SW480 (cell line): ENCODE measurements at regions not wholly inside any gene's neighbourhood (a gene's known extent, or its start where the extent isn't known, plus 50 kb on each side); places are given as distances from the start of the nearest gene placed in this dataset.

Source experiments
- DNase-seq: peaks from one replicate; pipeline ENCODE4 v3.0.0-alpha.2; 2016; ENCODE audit warnings: low spot score

DNA sequence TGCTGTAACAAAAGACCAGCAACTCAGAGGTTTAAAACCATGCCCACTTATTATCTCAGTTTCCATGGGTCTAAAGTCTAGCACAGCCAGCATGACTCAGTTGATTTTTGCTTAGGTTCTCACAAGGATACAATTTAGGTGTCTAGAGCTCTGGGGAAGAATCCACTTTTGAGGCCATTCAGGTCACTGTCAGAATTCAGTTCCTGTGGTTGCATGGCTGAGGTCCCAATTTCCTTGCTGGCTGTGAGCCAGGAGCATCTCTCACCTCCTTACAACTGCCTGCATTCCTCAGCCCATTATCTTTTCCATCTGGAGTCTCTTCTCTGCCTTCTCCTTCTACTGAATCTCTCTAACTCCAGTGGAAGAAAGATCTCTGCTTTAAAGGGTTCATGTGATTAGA is 240.5 kb upstream of the CFAP20DC start:
- DNase-seq: no peak

DNA sequence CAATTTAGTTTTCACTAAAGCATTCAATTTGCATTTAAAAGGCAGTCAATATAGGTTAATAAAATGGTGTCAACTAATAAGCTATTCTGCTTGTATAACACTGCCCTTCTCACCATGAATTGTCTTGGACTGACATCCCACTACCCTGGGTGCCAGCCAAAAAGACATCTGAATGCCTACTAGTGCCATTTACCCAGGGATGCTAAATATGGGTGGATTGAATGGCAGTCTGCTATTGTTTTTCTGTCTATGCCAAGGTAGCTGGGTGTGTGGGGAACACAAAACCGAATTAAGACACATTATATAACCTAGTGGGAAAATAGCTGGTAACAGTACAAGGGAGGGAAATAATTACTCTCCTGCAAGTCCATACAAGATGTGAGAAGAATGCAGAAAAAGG is 240.0 kb upstream of the CFAP20DC start:
- no peak for DNase-seq

DNA sequence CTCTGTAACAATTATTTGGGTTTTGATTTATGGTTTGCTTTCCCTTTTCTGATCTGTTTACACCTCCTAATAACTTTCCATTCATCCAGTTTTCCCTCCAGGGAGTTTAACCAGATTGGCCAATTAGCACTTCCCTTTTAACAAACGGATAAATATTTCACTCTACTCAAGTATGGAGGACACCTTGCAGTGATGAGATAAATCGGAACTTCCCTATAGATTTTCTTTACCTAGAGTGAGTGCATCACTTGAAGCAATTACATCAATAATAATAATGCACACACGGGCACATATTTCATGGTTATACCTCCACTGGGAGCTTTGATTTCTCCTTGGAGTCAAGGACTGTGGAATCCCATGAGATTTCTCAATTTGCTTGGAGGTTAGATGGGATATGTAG is 239.1 kb upstream of the CFAP20DC start:
- no peak for DNase-seq

DNA sequence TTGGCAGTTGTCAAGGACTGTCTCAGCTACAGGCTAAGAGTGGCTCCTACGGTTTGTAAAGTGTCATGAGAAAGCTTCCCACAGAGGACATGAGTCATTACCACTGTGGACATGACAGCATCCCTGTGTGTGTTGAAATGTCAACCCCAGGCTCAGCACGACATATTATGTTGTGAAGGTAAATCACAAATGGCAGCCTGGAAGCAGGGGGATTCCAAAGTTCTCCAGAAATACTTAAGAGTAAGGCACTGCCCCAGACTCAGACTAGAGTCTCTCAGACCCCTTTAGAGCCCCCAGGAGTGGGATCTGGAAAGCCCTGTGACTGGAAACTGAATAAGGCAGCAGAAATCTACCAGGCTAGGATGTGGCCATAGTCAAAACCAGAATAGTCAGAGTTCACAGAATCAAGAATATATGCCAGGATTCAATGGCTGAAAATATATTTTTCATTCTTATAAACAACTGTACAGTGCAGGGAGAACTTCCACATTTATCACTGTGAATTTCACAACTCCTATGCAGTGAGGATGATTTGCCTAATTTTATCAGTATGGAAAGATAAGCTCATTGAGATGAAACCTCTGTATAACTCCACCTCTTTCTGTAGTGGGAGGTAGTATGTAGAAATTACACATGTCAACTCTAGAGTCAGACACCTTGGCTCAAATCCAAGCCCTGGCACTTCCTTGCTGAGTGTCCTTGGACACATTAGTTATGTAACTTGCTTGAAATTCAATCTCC is 237.1 kb upstream of the CFAP20DC start:
- peak; percentile 33 for DNase-seq

DNA sequence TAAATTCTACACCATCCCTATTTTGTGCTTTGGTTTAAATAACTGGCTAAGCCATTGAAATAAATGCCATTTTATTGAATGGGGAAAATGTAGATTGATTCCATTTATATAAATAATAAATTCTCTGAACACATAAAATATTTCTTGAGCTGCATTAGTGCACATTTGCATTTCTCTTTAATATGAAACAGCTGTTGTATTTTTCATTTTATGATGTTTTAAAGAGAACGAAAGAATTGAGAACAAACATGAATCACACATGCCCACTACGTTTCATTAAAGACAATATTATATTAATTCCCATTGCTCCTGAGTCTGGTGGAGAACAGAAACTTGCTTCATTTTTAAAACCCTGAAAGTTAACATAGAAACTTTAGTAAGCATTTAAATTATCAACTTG is 235.7 kb upstream of the CFAP20DC start:
- no peak for DNase-seq

DNA sequence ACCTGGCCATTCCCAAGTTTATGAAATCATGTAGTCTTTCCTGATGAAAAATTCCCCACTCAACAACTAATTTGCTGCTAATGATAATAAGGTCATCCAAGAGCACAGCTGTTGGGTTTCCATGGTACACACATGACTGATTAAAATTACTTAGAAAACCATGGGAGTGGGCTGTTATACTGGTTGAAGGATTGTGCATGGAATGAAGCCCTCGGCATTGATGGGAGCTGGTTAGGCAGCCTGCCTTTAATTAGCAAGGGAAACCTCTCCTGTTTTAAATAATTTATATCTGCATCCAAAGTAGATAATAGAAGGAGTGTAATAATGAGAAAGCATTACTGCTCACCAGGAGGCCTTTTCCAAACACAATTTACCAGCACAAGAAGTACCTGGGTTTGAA is 235.1 kb upstream of the CFAP20DC start:
- no peak for DNase-seq

DNA sequence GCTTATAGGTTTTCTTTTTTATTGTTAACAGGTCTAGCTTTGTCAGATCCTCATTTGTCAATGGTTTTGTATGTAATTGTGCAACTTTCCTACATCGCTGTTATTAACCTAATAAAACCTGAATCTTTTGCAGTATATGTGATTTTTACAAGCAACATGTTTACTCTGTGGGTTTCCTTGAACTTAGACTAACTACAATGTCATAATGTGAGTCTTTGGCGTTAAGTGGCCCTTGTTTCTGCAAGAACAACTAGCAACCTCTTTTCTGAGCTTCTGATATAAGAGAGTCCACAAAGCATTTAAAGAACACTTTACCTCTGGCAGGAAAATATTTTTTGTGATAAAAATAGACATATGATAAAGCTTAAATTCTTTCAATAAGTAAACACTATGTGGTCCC is 230.3 kb upstream of the CFAP20DC start:
- no peak for DNase-seq

DNA sequence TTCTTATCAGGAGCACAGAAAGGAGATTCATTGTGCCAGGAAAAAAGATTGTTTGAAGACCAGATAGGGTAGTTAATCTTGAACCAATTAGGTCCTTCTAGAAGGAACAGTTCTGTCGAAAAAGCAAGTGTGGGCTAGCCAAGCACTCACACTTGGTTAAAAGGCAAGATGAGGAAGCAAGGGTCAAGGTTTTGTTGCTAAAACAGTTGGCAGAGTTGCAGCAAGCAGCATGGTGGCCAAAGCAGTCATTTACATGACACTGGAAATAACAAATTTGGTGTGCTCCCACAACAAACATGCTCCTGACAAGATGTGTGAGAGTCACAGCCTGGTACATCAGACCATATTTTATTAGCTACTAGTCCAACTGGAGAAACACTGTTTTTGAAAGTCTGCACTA is 228.0 kb upstream of the CFAP20DC start:
- no peak for DNase-seq

DNA sequence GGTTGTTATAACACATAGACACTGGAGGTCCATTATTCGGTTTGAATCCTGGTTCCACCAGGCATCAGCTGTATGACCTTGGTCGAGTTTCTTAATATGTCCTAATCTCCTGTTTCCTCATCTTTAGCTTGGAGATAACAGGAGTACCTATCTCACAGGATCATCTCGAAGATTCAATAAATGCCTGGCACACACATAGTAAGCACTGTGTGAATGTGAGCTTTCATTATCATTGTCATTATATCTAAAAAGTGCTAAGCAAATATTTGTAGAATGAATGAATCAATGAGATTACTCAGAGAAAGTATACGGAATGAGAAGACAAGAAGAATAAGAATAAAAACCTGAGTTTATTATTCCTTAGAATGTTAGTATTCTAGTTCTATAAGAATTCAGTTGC is 227.4 kb upstream of the CFAP20DC start:
- no peak for DNase-seq

DNA sequence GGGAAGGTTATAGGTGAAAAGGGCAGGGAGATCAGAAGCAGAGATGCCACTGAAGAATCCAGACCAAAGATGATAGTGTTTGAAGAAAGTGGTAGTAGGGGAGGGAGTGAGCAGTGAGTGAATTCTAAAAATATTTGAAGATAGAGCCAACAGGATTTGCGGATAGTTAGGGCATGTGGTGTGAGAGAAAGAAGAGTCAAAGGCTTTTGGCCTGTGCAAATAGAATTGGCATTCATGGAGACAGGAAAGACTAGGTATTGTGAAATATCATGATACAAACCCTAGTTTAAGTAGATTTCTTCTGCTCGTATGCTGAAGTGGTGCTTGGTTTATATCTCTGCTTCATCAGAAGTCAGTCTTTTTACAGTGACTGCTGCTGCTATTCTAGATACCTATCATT is 224.2 kb upstream of the CFAP20DC start:
- no peak for DNase-seq

DNA sequence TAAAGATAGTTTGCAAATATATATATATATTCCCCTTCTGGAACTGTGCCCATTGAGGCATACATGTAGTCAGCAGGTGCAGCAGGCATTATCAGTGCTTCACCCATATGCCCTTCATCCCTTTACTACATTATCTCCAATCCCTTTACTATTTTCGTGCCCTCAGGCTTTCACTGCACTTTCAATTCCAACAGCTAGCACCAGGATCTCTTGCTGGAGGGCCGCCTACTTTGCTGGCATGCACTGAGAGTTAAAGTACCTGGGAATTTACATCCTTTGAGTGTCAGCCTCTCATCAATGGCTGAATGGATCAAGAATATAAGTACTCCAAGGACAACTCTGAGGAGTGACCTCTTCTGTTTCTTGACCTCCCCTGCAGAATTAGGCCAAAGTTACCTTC is 222.1 kb upstream of the CFAP20DC start:
- no peak for DNase-seq

DNA sequence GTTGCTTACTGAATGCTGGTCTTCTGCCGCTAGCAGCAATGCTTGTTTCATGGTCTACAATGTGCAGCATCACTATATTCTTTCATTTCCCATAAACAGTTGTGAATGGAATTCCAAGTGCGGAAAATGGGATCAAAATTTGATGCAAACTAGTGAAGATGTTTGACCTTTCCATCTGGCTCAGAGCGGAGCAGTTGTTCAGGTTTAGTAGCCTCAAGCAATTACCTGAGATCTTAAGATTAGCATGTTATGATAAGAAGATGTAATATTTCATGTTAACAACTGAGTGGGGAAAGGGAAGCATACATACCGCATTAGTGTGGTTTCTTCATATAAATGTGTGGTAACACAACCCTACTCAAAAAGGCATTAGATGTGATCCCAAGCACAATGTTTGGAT is 221.1 kb upstream of the CFAP20DC start:
- DNase-seq: no peak

DNA sequence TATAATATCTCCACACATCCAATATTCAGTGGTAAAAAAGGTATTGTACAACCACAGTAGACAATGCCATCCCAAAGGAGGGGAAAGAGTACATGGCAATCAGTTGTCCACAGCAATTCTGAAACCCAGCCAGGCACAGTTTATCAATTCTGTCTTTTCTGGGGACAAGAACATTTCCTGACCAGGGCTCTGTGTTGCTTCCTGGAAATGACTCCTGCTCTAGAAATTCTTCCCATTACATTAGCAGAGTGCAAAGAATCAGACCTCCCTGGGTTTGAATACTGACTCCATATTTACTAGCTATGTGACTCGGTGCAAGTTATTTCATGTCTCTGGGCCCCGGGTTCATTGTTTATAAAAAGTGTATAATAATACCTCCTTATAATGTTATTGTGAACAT is 220.4 kb upstream of the CFAP20DC start:
- DNase-seq: no peak

DNA sequence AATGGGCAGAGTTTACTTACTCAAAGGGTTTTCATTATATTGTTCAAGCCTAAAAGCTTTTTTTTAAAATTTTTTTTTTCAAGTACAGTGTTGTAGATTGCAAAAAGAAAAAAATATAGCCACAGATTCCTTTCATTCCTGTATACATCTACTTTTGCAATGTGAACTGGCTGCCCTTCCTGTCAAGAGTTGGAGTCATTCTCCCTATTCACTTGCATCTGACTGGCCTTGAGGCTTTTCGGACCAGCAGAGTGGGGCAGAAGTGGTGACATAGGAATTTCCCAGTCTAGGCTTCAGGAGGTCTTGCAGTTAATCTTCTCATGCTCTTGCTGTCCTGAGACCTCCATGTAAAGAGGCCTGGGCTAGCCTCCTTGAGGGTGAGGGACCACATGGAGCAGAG is 218.3 kb upstream of the CFAP20DC start:
- no peak for DNase-seq

DNA sequence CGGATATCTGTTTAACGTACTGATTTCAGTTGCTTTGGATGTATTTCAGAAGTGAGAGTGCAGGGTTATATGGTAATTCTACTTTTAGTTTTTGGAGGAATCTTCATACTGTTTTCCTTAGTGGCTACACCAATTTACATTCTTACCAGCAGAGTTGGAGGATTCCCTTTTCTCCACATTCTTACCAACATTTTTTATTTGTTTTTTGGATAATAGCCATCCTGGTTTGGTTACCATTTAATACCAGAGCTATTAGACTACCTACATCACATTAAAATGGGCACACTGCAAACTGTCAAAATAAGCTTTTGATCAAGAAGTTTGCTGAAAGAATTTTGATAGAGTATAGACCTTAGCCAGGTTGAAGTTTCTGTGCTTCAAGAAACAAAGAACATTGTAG is 217.2 kb upstream of the CFAP20DC start:
- DNase-seq: no peak

DNA sequence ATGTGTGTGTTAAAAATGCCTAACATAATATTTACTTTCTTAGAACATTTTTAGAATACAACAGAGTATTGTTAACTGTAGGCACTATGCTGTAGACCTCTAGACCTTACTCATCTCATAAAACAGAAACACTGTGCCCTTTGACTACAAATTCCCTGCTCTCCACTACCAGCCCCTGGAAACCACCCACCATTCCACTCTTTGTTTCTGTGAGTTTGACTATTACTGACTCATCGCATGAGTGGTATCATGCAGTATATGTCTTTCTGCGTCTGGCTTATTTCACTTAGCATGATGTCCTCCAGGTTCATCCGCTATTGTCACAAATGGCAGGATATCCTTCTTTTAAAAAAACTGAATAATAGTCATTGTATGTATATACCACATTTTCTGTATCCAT is 216.7 kb upstream of the CFAP20DC start:
- DNase-seq: no peak

DNA sequence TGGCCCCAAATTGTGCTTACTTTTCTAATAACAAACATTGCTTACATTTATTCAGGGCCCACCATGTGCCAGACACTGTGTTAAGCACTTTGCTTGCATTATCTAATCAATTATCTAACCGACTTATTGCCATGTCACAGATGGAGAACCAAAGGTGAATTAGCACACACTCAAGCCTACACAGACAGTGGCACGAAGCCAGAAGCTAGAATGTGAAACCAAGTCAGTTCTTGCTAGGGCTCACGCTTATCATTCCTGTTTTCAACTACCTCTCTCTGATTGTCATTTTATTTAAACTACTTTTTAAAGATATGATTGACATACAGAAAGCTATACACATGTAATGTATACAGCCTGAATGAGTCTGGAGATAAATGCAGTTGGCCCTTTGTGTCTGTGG is 215.7 kb upstream of the CFAP20DC start:
- no peak for DNase-seq

DNA sequence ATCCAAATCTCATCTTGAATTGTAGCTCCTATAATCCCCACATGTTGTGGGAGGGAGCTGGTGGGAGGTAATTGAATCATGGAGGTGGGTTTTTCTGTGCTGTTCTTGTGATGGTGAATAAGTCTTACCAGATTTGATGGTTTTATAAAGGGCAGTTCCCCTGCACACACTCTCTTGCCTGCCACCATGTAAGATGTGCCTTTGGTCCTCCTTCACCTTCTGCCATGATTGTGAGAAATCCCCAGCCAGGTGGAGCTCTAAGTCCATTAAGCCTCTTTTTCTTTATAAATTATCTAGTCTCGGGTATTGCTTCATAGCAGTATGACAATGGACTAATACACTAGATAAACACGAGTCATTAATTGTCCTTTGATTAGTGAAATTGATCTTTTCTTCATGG is 214.5 kb upstream of the CFAP20DC start:
- DNase-seq: no peak

DNA sequence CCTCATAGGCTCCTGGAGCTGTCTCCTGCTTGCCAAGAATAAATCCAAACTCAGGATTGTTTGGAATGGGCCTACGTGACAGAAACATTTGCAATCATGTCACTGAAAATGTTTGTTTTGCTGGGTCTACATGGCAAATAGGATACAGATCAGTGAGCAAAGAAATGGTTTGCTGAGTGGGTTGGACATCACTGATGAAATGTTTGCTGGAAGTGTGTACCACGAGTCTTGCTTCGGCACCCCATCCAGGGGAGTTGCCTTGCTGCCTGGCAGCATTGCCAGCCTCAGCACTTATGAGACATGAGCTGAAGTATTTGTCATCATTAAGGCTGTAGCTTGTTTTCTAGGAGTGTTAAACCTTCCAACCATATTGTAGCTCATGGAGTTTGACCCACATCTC is 213.3 kb upstream of the CFAP20DC start:
- DNase-seq: no peak

DNA sequence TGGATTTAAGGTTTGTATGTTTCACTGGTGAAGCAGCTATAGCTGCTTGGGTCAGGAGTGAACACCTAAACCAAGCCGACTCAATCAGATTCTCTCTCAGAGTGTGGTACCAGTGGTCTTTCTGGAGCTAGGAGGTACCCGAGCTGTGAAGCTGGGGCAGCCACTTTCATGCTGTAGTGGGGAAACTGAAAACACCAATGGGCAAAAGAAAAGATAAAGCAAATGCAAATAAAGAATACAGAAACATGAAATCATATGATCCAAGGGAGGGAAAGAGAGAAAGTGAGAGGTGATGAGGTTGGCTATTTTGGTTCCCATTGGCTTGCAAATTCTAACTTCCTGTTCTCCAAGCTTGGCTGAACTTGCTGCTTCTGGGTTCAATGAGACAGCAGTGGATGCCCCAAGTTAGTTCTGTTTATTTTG is 212.3 kb upstream of the CFAP20DC start:
- DNase-seq: no peak

DNA sequence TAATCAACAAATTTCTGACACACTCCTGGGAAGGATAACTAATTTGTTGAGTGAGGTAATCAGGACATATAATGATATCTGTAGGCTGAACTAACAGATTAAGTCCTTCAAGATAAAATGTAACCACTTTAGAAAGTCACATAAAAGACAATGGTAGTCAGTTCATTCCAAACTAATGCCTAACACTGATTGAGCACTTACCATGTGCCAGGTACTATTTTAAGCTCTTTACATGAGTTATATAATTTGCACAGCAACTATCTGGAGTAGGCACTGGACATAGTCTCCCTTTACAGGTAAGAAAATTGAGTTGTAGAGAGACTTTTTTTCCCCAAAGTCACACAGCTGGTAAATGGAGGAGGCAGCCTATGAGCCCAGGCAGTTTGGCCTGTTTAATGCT is 211.2 kb upstream of the CFAP20DC start:
- DNase-seq: no peak

DNA sequence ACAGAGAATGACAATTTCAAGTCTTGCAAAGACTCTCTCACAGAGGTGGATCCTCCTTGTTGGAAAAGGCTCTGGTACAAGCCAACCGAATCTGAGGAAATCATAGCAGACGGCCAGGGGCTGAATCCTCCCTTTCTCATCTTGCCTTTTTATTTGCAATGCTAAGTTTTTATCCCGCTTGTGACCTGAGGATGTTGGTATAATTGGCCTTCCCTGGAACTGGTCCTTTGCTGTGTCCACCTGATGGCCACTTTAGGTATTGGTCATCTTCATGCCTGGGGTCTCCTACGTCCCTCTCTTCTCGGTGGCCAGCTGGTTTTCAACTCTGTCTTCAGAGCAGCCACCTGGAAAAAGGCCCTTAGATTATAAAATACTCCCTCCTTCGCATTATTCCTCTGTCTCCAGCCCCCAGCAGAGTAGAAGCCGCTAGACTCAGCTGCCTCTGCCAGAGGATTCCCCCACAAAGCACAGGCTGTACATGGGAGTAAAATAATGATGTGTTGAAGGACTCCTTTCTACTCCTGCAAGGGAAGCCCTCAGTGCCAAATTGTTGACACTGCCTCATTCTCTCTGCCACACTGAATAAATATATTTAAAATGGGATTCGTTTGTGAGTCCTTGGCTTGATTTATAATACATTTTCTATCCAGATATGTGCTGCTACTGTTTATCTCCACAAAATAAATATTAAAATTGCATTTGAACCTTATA is 208.9 kb upstream of the CFAP20DC start:
- no peak for DNase-seq

DNA sequence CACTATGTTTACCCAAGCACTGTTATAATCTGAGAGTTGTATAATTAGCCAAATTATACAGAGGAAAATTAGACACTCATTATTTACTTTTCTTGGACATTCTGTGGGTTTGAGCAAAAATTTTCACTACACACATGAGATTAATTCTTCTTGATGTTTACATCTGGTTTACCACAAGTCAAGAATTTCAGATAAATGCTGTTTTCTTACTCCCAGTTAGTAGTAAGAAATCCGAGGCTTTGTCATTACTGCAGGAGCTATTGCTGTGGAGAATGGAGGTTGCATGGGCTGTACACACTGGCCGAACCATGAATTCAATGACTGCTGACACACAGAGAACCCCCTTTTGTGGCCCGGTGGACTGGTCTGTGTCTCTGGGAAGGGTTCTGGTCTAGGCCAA is 207.7 kb upstream of the CFAP20DC start:
- no peak for DNase-seq

DNA sequence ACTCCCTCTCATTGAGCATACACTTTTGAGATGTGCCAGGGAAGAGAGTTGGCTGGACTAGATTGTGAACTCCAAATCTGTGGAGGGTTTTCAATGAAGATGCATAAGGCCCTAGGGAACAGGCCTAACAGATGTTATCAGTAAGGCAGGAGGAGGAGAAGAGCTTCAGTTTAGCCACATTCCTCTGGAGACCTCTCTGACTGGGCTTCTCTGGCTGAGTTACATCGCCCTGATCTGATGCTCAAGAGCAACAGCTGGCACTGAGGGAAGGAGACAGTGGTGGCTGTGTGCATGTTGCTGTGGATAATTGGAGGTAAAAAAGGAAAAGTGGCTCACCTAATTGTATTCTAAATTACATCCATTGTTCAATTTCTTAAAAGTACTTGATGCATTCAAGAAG is 206.4 kb upstream of the CFAP20DC start:
- no peak for DNase-seq
